NCI-H2171 (cell line): ENCODE measurements at regions not wholly inside any gene's neighbourhood (a gene's known extent, or its start where the extent isn't known, plus 50 kb on each side); places are given as distances from the start of the nearest gene placed in this dataset.
"Not testable (repeated sequence)": the region's sequence is repeated elsewhere in the genome, so short reads cannot be mapped to it uniquely, and the experiment has no call there.

Source experiments
- DNase-seq: peaks from one replicate; lab custom pipeline; 2025; lab: John Stamatoyannopoulos, UW

DNA sequence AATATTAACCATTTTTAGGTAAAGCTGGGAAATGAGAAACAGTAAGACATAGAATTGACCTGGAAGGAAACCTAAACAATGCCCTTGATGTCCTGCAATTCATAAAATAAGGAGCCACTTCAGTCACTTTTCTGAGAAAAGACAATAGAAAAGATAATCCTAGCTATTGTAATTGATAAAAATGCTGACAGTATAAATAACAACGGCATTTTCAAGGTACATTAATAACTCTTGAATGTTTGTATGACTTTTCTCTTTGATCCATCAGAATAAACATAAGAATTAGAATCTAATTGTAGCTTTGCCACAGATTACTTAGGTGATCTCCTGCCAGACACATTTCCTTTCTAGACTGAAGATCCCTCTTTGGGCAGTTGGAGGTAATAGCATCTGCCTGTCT lies 719.5 kb downstream of the SLC4A3 start:
- DNase-seq: no peak

GRCh38 chr2:220347626-220348025 lies 720.2 kb downstream of the SLC4A3 start:
- DNase-seq: no peak

GRCh38 chr2:220348206-220348605 lies 720.8 kb downstream of the SLC4A3 start:
- DNase-seq: no peak

GRCh38 chr2:220353897-220354296 lies 726.5 kb downstream of the SLC4A3 start:
- no peak for DNase-seq

DNA sequence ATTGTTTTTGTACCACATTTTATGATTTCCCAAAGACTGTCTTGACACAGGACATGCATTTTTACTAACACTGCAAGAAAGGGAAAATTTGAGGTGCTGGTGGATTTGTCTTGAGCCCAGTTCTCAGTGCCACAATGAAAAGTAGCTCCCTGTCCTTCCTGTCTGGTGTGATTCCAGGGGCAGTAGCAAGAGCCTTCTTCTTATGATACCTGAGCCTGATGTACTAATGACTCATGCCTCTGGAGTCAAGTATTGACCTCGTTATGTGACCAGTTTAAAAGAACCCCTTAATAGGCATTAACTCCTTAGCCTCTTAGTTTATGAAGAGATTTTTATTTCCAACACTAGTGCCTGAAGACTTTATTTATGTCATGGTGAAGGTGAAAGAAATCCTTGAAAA lies 728.6 kb downstream of the SLC4A3 start:
- no peak for DNase-seq

DNA sequence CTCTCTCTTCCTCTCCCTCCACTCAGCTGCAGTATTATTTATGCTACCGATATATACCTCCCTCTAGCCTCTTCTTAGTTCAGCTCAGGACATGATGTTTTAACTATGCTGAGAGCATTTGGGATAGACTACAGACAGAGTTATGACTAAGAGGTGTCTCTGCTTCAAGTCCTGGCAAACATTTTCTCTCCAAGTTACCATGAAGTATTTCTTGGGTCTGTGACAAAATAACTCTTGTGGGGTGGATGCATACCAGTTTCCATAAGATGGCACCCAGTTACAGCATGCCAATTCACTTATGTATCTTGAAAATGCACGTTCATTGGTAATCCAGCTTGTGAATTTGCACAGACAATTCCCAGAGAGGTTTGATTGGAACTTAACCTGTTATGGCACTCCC lies 737.6 kb downstream of the SLC4A3 start:
- no peak for DNase-seq

DNA sequence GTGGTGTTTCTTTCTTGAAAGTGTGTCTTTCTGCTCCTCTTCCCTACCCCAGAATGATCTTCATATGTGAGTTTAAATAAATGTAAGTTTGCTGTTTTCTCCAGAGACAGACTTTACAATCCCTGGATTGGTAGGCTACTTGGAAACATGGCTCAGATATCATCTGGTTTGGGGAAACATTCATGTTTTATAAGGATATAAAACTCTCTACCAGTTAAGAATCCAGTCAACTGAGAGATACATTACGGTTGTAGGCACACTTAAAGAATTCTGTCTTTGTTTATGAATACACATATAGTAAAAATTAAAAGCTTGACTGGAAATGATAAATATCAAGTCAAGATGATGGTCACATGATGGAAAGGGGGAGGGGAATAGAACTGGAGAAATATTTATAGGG lies 739.3 kb downstream of the SLC4A3 start:
- no peak for DNase-seq

DNA sequence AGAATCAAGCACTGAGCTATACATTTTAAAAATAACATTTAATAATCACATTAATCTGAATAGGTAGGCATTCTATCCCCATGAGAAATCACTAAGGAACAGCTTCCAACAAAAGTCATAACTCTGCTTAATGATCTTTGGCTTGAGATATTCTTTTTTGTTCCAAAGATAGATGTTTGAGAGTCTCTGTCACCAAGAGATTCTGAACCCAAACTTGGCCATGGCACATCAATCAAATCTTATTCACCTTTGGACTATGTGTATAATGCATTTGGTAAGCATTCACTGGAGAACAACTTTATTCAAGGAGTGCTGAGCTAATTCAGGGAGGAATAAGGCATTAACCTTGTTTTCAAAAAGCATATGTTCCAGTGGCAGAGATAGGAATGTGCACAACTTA lies 743.3 kb downstream of the SLC4A3 start:
- no peak for DNase-seq

GRCh38 chr2:220371211-220371610 lies 743.8 kb downstream of the SLC4A3 start:
- no peak for DNase-seq

- DNase-seq: no peak
Measured at GRCh38 chr2:220373878-220374277, 746.4 kb downstream of the SLC4A3 start.

DNA sequence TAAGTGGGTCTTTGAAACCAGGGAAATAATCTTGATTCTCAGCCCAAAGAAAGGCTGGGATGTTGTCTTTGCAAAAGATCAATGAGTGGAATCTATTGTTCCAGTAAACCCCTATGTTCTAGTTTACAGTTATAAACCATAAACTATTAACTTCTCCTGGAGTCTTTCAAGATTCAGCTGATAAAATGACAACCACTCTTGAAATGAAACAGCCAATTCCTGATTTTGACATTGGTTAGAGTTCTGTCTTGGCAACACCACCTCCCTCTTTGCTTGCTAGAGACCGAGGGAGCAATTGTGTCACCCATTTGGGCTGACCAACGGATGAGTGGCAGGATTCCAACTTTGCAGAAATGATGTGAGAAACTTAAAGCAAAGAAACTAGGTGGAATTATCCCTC lies 746.9 kb downstream of the SLC4A3 start:
- no peak for DNase-seq

GRCh38 chr2:220377482-220378155 lies 750.2 kb downstream of the SLC4A3 start:
- no peak for DNase-seq

DNA sequence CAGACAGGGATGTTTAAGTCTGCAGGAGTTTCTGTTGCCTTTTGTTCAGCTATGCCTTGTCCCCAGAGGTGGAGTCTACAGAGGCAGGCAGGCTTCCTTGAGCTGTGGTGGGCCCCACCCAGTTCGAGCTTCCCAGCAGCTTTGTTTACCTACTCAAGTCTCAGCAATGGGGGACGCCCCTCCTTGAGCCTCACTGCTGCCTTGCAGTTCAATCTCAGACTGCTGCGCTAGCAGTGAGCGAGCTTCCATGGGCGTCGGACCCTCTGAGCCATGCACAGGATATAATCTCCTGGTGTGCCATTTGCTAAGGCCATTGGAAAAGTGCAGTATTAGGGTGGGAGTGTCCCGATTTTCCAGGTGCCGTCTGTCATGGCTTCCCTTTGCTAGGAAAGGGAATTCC lies 760.3 kb downstream of the SLC4A3 start:
- DNase-seq: not testable (repeated sequence)

DNA sequence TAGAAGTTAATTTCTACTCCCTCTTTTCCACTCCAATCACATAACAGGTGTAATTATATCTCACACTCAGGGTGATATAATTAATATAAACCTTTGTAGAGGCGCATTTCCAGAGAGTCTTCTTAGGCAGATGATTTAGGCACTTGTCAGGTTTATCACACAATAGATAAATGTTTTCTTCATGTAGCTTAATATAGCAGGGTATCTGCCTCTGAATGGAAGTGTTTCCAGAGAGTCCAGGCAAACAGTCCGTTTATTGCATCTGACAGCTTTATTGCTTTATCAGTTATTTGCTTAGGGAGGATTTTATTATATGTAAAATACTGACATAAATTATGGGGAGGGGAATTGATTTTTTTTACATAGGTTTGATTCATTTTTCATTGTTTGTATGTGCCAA lies 766.3 kb downstream of the SLC4A3 start:
- DNase-seq: no peak

GRCh38 chr2:220394433-220394832 lies 767.0 kb downstream of the SLC4A3 start:
- peak; percentile 65 for DNase-seq

DNA sequence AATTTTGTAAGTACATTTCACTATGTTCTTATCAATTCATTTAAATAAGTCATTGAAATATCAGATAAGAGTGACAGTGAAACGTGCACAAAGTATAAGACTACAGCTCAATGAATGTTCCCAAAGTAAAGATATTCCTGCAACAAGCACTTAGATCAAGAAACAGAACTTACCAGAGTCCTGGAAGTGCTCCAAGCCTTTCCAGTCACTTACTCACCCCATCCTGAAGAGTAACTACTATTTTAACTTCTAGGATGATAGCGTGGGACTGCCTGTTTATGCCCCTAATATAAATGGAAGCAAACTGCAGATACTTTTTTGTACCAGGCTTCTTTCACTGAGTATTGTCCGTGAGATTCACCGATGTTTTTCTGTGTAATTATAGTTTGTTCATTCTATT lies 768.9 kb downstream of the SLC4A3 start:
- no peak for DNase-seq

GRCh38 chr2:220410296-220410695 lies 782.9 kb downstream of the SLC4A3 start:
- DNase-seq: no peak

DNA sequence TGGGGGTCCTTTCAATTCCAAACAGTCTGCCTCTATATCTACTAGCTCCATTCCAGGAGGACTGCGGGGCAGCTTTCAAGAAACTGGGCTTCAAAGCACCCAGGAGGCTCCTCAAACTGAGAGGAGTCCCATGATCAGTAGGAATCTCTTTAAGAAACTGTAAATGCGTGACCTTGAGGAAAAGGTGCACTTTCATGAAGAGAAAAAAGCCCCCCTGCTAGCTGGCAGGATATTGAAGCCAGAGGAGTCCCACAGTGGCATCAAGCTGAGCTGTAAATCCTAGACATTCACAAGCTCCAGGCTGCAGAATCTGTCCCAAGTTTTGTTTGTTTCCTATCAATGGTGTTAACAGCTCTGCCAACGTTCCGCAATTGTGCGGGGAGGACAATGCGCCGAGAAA lies 790.1 kb downstream of the SLC4A3 start:
- no peak for DNase-seq

GRCh38 chr2:220419647-220420046 lies 792.2 kb downstream of the SLC4A3 start:
- DNase-seq: no peak

DNA sequence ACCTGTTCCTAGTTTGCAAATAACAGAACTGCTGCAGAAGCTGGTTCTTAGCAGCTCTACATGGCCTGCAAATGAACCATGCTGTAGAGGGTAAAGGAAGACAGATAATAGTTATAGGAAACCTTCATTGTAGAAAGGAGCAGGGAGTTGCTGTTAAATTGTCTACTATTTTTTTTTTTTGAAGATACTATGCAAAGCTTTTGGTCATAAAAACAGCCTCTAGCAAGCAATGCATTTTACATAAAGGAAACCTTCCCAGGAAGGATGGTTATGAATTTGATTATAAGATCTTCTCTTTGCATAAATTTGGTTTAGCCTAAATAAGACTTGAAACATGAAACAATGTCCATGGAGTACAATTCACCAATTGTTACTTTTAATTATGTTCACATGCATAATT lies 793.4 kb downstream of the SLC4A3 start:
- DNase-seq: no peak

- DNase-seq: no peak
Measured at GRCh38 chr2:220422676-220423075, 795.2 kb downstream of the SLC4A3 start.

DNA sequence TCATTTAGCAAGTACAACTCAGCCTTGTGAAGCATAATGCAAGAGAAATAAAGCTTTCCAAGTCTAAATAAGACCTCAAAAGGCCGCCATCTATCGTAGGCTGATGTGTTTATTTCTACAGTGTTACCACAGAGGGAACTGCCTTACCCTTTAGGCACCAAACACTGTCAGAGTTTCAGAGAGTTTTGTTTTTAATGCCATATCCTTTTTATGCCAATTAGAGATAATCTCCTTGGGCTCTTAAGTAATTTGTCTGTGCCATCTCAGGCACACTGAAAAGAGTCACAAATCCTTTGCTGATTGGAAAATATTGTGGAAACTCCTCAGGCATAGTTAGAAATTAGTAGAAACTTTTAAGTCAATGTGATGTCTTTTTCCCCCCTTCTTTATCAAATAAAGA lies 797.1 kb downstream of the SLC4A3 start:
- DNase-seq: no peak

GRCh38 chr2:220432645-220433044 lies 805.2 kb downstream of the SLC4A3 start:
- no peak for DNase-seq

GRCh38 chr2:220433131-220433530 lies 805.7 kb downstream of the SLC4A3 start:
- peak; percentile 70 for DNase-seq

GRCh38 chr2:220434385-220434784 lies 807.0 kb downstream of the SLC4A3 start:
- DNase-seq: no peak
